Stomach (tissue), 8 donors: ENCODE measurements at regions not wholly inside any gene's neighbourhood (a gene's known extent, or its start where the extent isn't known, plus 50 kb on each side); places are given as distances from the start of the nearest gene placed in this dataset.

Source experiments
- DNase-seq, 2 donors: peaks; one replicate each; pipeline versions ENCODE4 v3.0.0 to v3.0.0-alpha.2; 2013 to 2019
- H3K27ac ChIP-seq, 5 donors: fragments of 200-600 bp in 4 of 5; sonication (generic) in 4 of 5; one replicate each; pipeline ENCODE4 v1.5.1; 2013 to 2019; ENCODE audit warnings: mild to moderate bottlenecking in 1 of 5, moderate library complexity in 1 of 5
- H3K27me3 ChIP-seq, 3 donors: fragments of 200-600 bp; sonication (generic); one replicate each; pipeline ENCODE4 v1.5.1; 2017 to 2019; ENCODE audit warnings: mixed run types in 1 of 3
- H3K36me3 ChIP-seq, 4 donors: fragments of 200-600 bp; sonication (generic); 1 replicate in 3 of 4; 2 replicates in 1 of 4; pipeline ENCODE4 v1.5.1; 2016 to 2019
- H3K4me1 ChIP-seq, 4 donors: fragments of 200-600 bp; sonication (generic); one replicate each; pipeline ENCODE4 v1.5.1; 2016 to 2019
- H3K4me3 ChIP-seq, 4 donors: fragments of 200-600 bp; sonication (generic) in 3 of 4; one replicate each; pipeline ENCODE4 v1.5.1; 2016 to 2019; ENCODE audit warnings: mild to moderate bottlenecking in 1 of 4
- H3K9me3 ChIP-seq, 4 donors: fragments of 200-600 bp; sonication (generic); one replicate each; pipeline ENCODE4 v1.5.1; 2016 to 2019
- EP300 ChIP-seq: sonication (generic); formaldehyde crosslinking; IDR thresholded peaks from one replicate; pipeline ENCODE4 v1.6.1; 2017; ENCODE audit warnings: antibody characterized with exemption
- POLR2A ChIP-seq, 4 donors: fragments of 450-650 bp; IDR thresholded peaks; one replicate each; pipeline ENCODE4 v1.6.1; 2016; ENCODE audit warnings: antibody characterized with exemption in 4 of 4, control low read depth in 2 of 4, mild to moderate bottlenecking in 1 of 4, moderate library complexity in 1 of 4
- POLR2AphosphoS5 ChIP-seq, 3 donors: sonication (generic); formaldehyde crosslinking; IDR thresholded peaks; one replicate each; pipeline ENCODE4 v1.6.1; 2016; ENCODE audit warnings: antibody characterized with exemption in 3 of 3
- WGBS, 5 donors: extraction: QIAGEN DNeasy Blood & Tissue Kit in 3 of 5; methylation state at CpG; one replicate each; pipeline versions ENCODE4 v1.1.5 to v1.1.7; 2013 to 2018; 5-methylcytosine and 5-hydroxymethylcytosine counted together
- intact Hi-C: fragments of 100-400 bp; cut with DNase I; formaldehyde crosslinking; loops from one replicate; pipeline ENCODE4 v1.15.1; 2023; ENCODE audit warnings: low total_unique reads
- TF ChIP-seq, protein P1 (sequence below), 7 experiments: fragments of 450-650 bp in 4 of 7; fragments of 200-600 bp in 3 of 7; sonication (generic) in 3 of 7; IDR thresholded peaks; one replicate each; pipeline ENCODE4 v1.5.1; 2016 to 2019; ENCODE audit warnings: antibody characterized with exemption in 7 of 7, control low read depth in 2 of 7, mild to moderate bottlenecking in 1 of 7
- donor health status: healthy with polysubstance abuse.
- donor health status: Bipolar disorder and iron deficiency.
- donor health status: healthy.

DNA sequence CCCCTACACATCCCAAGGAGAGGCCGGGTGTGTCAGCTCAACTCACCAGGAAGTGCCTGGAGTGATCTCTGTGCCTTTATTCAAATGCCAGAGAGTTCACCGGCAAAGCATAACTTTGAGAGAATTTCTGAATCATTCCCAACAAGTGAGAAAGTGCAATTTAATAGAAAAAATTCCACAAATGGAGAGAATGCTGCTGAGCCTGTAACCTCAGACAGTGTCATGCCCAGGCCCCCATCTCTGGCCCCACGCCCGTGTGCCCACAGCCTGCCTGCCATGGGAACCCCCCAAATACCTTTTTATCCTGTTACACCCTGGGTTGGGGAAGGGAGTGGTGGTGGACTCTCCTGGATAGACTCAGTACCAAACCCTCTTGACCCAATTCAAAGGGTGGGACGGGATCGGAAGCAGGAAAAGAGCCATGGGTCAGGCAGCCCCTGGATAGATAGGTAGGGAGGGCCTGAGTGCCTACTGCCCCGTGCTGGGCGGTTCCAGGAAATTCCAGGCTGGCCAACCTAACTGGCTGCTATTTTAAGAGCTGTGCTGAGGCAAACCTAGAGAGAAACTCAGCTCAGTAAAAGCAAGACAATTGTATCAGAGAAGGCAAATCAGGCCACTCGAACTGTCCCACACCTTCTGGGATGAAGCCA is 179.0 kb upstream of the FOXA2 start:
- H3K27ac ChIP-seq: peak overlapping the region; percentile 47 to 76 (median 60)
- intact Hi-C loops: loop anchor here (10.0 kb wide), 1 partner anchor 61 kb away; no protein-coding TSS in a partner anchor

DNA sequence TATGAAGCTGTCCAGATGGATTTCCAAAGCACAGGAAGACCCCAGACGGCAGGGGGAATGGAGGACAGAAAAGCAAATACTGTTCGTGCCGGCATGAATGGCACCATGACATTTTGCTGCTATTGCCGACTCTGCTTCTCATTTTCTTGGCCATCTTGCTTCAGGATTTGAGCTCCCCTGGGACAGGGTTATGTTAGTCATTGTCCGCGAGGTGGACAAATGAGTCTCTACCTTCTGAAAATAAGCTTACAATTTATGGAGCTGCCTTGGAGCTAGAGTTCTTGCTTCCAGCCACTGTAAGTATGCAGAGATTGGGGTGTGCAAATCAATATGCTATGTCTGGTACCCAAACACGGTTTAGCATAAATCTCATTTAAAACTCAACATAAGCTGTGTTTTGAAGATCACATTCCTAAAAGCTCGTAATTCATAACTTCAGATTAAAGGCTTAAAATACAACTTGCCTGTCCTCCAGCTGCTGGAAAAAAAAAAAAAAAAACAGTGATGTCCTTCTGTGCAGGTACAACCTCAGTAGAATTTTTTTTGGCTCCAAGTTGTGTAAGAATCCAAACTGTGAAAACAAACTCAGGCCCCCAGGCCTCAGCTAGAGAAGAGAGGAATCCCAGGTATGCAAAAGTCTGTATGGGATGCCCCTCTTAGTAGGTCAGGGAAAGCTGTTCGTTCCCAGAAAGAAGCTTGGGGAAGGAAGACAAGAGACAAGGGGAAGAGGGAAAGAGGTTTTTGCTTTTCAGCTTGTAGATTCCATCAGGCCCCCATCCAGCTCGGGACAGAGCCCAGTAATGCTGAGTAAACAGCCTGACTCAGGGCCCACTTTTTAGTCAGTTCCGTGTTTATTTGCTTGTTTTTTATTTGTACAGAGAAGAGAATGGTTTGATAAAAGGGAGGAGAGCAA is 184.2 kb upstream of the FOXA2 start:
- no peak overlapping the region for H3K27ac ChIP-seq
- no peaks in the 10 kb centered on the region for H3K9me3 ChIP-seq
- no peak for TF ChIP-seq POLR2A (IDR thresholded peaks at IDR 0.05)
- TF ChIP-seq EP300: no peak
- TF ChIP-seq POLR2AphosphoS5 (IDR thresholded peaks at IDR 0.05): no peak
- TF ChIP-seq, protein P1, sequence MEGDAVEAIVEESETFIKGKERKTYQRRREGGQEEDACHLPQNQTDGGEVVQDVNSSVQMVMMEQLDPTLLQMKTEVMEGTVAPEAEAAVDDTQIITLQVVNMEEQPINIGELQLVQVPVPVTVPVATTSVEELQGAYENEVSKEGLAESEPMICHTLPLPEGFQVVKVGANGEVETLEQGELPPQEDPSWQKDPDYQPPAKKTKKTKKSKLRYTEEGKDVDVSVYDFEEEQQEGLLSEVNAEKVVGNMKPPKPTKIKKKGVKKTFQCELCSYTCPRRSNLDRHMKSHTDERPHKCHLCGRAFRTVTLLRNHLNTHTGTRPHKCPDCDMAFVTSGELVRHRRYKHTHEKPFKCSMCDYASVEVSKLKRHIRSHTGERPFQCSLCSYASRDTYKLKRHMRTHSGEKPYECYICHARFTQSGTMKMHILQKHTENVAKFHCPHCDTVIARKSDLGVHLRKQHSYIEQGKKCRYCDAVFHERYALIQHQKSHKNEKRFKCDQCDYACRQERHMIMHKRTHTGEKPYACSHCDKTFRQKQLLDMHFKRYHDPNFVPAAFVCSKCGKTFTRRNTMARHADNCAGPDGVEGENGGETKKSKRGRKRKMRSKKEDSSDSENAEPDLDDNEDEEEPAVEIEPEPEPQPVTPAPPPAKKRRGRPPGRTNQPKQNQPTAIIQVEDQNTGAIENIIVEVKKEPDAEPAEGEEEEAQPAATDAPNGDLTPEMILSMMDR (IDR thresholded peaks at IDR 0.05): no peak
- H3K4me3 ChIP-seq: no peak overlapping the region
- no peaks in the 10 kb centered on the region for H3K36me3 ChIP-seq
- DNase-seq: peak in 1 of 2 donors; percentile 34
- intact Hi-C loops: loop anchor here (10.0 kb wide), 1 partner anchor 56 kb away; no protein-coding TSS in a partner anchor
- 59 to 63% (median 60%) methylated on average over 11 of the region's 11 CpGs for WGBS, 5 donors
- peaks cover 0 to 7% (median 0%) of the 10 kb centered on the region in 3 donors for H3K27me3 ChIP-seq
- H3K4me1 ChIP-seq: peaks cover 0 to 18% (median 7%) of the 10 kb centered on the region in 4 donors

More for the DNA sequence above, 179.0 kb upstream of the FOXA2 start:
- H3K36me3 ChIP-seq: no peaks in the 10 kb centered on the region
- H3K4me1 ChIP-seq: peaks cover 0 to 14% (median 10%) of the 10 kb centered on the region in 4 donors
- no peak overlapping the region for H3K4me3 ChIP-seq
- peaks cover 0 to 7% (median 0%) of the 10 kb centered on the region in 3 donors for H3K27me3 ChIP-seq
- WGBS, 5 donors: 30 to 50% (median 40%) methylated on average over 8 to 9 of the region's 9 CpGs
- TF ChIP-seq EP300 (no peak), POLR2A (IDR thresholded peaks at IDR 0.05) (no peak), POLR2AphosphoS5 (IDR thresholded peaks at IDR 0.05) (no peak)
- TF ChIP-seq, protein P1 (IDR thresholded peaks at IDR 0.05): no peak
- peak; percentile 60 to 68 for DNase-seq
- no peaks in the 10 kb centered on the region for H3K9me3 ChIP-seq

DNA sequence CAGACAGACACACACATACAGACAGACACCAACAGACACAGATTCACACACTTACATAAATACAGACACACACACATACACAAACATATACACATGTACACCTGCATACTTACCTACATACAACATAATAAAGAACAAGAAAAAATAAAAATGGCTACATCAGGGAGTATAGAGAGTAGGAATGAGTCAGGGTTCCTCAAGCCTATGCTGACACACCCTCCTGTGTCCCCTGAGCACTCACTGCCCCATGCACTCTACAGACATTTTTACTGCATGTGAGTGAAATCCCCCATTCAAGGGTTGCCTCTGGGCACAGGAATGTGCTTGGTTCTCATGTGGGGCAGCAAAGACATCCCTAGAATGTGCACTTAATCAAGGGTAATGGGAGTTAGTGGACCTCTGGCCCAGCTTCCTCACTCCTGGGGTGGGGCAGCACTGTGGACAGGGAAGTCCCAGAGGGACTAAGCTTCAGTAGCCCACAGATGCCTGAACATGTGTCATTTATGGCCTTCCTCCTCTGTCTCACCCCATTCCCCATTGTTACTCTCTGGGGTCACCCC is 185.9 kb upstream of the FOXA2 start:
- intact Hi-C loops: no loop called here
- Histone ChIP-seq H3K36me3 (no peaks in the 10 kb centered on the region), H3K4me3 (no peak overlapping the region), H3K4me1 (peaks cover 0 to 12% (median 5%) of the 10 kb centered on the region in 4 donors), H3K27me3 (no peaks in the 10 kb centered on the region), H3K9me3 (no peaks in the 10 kb centered on the region), H3K27ac (no peak overlapping the region)
- DNase-seq: no peak
- TF ChIP-seq POLR2AphosphoS5 (IDR thresholded peaks at IDR 0.05) (no peak), POLR2A (IDR thresholded peaks at IDR 0.05) (no peak), EP300 (no peak)
- TF ChIP-seq, protein P1 (IDR thresholded peaks at IDR 0.05): no peak

DNA sequence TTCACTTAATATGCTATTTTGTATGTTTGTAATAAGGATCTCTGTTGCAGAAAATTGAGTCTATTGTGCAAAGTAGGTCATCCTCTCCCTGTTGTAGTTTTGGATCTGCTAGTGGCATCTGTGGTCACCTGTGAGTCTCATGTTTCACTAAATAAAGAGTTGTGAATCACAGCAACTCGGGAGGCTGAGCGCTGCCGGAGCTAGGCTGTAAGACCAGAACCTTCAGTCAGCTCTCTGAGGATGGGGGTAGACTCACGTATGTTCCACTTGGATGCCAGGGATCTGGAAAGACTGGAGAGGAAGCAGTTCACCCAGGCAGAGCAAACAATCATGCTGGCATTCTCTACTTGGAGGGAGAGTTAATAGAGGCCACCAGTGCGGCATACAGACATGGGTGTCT is 187.3 kb upstream of the FOXA2 start:
- Histone ChIP-seq H3K36me3 (no peaks in the 10 kb centered on the region), H3K27ac (no peak overlapping the region), H3K27me3 (no peaks in the 10 kb centered on the region), H3K9me3 (peaks cover 0 to 4% (median 0%) of the 10 kb centered on the region in 4 donors), H3K4me3 (no peak overlapping the region), H3K4me1 (peaks cover 0 to 12% (median 5%) of the 10 kb centered on the region in 4 donors)
- intact Hi-C loops: no loop called here
- WGBS, 5 donors: 72 to 85% (median 78%) methylated on average over 5 of the region's 5 CpGs
- TF ChIP-seq POLR2A (IDR thresholded peaks at IDR 0.05) (no peak), POLR2AphosphoS5 (IDR thresholded peaks at IDR 0.05) (no peak), EP300 (no peak)
- no peak for DNase-seq
